ENCODE measurements at regions not wholly inside any gene's neighbourhood (a gene's known extent, or its start where the extent isn't known, plus 50 kb on each side); places are given as distances from the start of the nearest gene placed in this dataset.
"Not testable (repeated sequence)": the region's sequence is repeated elsewhere in the genome, so short reads cannot be mapped to it uniquely, and the experiment has no call there.

GRCh38 chr7:93810561-93810960 lies 80.0 kb downstream of the TFPI2 start:
- Histone ChIP-seq H3K27ac (no peak overlapping the region), H3K9me3 (replicated peaks in 1 of 11) (no peaks in the 10 kb centered on the region), H3K36me3 (no peaks in the 10 kb centered on the region)

GRCh38 chr7:93804726-93805125 lies 85.8 kb downstream of the TFPI2 start:
- H3K9ac ChIP-seq, result no peak overlapping the region
- no peaks in the 10 kb centered on the region for H3K36me3 ChIP-seq
- peaks cover 0 to 6% (median 0%) of the 10 kb centered on the region in 11 experiments; a peak in 1 of 22 replicates for H3K9me3 ChIP-seq (replicated peaks in 1 of 11)
- H4K20me1 ChIP-seq, result no peaks in the 10 kb centered on the region
- no peaks in the 10 kb centered on the region for H3K27me3 ChIP-seq
- no peak overlapping the region for H3K4me2 ChIP-seq
- no peak for TF ChIP-seq Cebpa-rat (IDR thresholded peaks at IDR 0.05)
- no peaks in the 10 kb centered on the region for H3K4me1 ChIP-seq
- H3K27ac ChIP-seq, result no peak overlapping the region
- H3K4me3 ChIP-seq, result no peak overlapping the region

More at GRCh38 chr7:93810561-93810960, 80.0 kb downstream of the TFPI2 start:
- H4K20me1 ChIP-seq, result no peaks in the 10 kb centered on the region
- H3K9ac ChIP-seq, result no peak overlapping the region
- H3K4me2 ChIP-seq, result no peak overlapping the region
- no peaks in the 10 kb centered on the region for H3K27me3 ChIP-seq
- H3K4me3 ChIP-seq, result no peak overlapping the region
- no peaks in the 10 kb centered on the region for H3K4me1 ChIP-seq
- TF ChIP-seq Cebpa-rat (IDR thresholded peaks at IDR 0.05), result no peak

- Histone ChIP-seq H3K27ac (no peak overlapping the region), H3K27me3 (no peaks in the 10 kb centered on the region), H3K9ac (no peak overlapping the region), H3K9me3 (replicated peaks in 1 of 11) (peaks cover 0 to 6% (median 0%) of the 10 kb centered on the region in 11 experiments; a peak in 1 of 22 replicates), H3K36me3 (no peaks in the 10 kb centered on the region), H3K4me1 (no peaks in the 10 kb centered on the region), H3K4me3 (no peak overlapping the region), H3K4me2 (no peak overlapping the region), H4K20me1 (no peaks in the 10 kb centered on the region)
- TF ChIP-seq Cebpa-rat (IDR thresholded peaks at IDR 0.05), result no peak
These were observed 90.7 kb downstream of the TFPI2 start for GRCh38 chr7:93799750-93800357.

- not testable (repeated sequence) for H3K4me2 ChIP-seq; H3K36me3 ChIP-seq; H3K4me1 ChIP-seq; H3K27ac ChIP-seq; H3K9me3 ChIP-seq (replicated peaks in 1 of 11); H3K27me3 ChIP-seq; H3K9ac ChIP-seq; H3K4me3 ChIP-seq; H4K20me1 ChIP-seq
These were observed 97.4 kb downstream of the TFPI2 start for GRCh38 chr7:93793084-93793697.

DNA sequence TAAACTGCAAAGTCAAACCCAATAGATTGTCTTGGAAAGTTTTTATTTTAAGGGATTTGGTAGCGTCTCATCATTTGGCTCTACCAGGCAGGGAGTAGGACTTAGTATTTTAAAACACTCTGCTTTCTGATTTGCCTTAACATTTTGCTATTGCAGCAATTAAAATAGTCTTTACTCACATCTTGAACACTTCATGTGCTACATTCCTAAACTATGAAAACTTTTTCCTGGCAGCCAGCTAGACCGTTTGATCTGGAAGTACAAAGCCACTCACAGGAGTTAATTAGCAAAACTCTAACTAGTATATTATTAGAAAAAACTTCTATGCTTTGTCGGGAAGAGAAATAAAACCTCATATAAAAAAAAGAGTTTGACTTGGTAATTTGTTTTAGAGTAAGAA lies 111.4 kb downstream of the TFPI2 start:
- Histone ChIP-seq H3K27ac (no peak overlapping the region), H3K36me3 (no peaks in the 10 kb centered on the region), H4K20me1 (no peaks in the 10 kb centered on the region), H3K4me1 (no peaks in the 10 kb centered on the region), H3K27me3 (no peaks in the 10 kb centered on the region), H3K9me3 (replicated peaks in 1 of 11) (no peaks in the 10 kb centered on the region), H3K4me3 (no peak overlapping the region), H3K4me2 (no peak overlapping the region), H3K9ac (no peak overlapping the region)
- no peak for TF ChIP-seq Cebpa-rat (IDR thresholded peaks at IDR 0.05)

- H3K27me3 ChIP-seq, result no peaks in the 10 kb centered on the region
- H4K20me1 ChIP-seq, result no peaks in the 10 kb centered on the region
- no peaks in the 10 kb centered on the region for H3K36me3 ChIP-seq
- no peaks in the 10 kb centered on the region for H3K9me3 ChIP-seq (replicated peaks in 1 of 11)
- no peak overlapping the region for H3K9ac ChIP-seq
- no peak overlapping the region for H3K27ac ChIP-seq
- H3K4me2 ChIP-seq, result no peak overlapping the region
- TF ChIP-seq Cebpa-rat (IDR thresholded peaks at IDR 0.05), result no peak
- H3K4me1 ChIP-seq, result no peaks in the 10 kb centered on the region
- no peak overlapping the region for H3K4me3 ChIP-seq
These were observed 112.2 kb downstream of the TFPI2 start for GRCh38 chr7:93778384-93778783.

- TF ChIP-seq Cebpa-rat (IDR thresholded peaks at IDR 0.05), result no peak
- H3K27me3 ChIP-seq, result no peaks in the 10 kb centered on the region
- H3K36me3 ChIP-seq, result no peaks in the 10 kb centered on the region
- H3K4me3 ChIP-seq, result no peak overlapping the region
- no peaks in the 10 kb centered on the region for H3K9me3 ChIP-seq (replicated peaks in 1 of 11)
- H3K27ac ChIP-seq, result no peak overlapping the region
- H4K20me1 ChIP-seq, result no peaks in the 10 kb centered on the region
- H3K4me1 ChIP-seq, result no peaks in the 10 kb centered on the region
- H3K4me2 ChIP-seq, result no peak overlapping the region
- no peak overlapping the region for H3K9ac ChIP-seq
These were observed 117.1 kb downstream of the TFPI2 start for GRCh38 chr7:93773446-93773845.

- TF ChIP-seq Cebpa-rat (IDR thresholded peaks at IDR 0.05), result no peak
- Histone ChIP-seq H3K36me3 (no peaks in the 10 kb centered on the region), H3K9ac (no peak overlapping the region), H3K4me3 (no peak overlapping the region), H4K20me1 (no peaks in the 10 kb centered on the region), H3K9me3 (replicated peaks in 1 of 11) (no peaks in the 10 kb centered on the region), H3K27me3 (no peaks in the 10 kb centered on the region), H3K27ac (no peak overlapping the region), H3K4me1 (no peaks in the 10 kb centered on the region), H3K4me2 (no peak overlapping the region)
These were observed 125.1 kb downstream of the TFPI2 start for GRCh38 chr7:93765475-93765874.

- no peak overlapping the region for H3K4me2 ChIP-seq
- no peak for TF ChIP-seq Cebpa-rat (IDR thresholded peaks at IDR 0.05)
- H3K27ac ChIP-seq, result no peak overlapping the region
- no peak overlapping the region for H3K9ac ChIP-seq
- no peaks in the 10 kb centered on the region for H3K36me3 ChIP-seq
- H3K27me3 ChIP-seq, result no peaks in the 10 kb centered on the region
- H3K9me3 ChIP-seq (replicated peaks in 1 of 11), result no peaks in the 10 kb centered on the region
- H4K20me1 ChIP-seq, result no peaks in the 10 kb centered on the region
- no peak overlapping the region for H3K4me3 ChIP-seq
- H3K4me1 ChIP-seq, result no peaks in the 10 kb centered on the region
These were observed 131.9 kb downstream of the TFPI2 start for GRCh38 chr7:93758631-93759030.

DNA sequence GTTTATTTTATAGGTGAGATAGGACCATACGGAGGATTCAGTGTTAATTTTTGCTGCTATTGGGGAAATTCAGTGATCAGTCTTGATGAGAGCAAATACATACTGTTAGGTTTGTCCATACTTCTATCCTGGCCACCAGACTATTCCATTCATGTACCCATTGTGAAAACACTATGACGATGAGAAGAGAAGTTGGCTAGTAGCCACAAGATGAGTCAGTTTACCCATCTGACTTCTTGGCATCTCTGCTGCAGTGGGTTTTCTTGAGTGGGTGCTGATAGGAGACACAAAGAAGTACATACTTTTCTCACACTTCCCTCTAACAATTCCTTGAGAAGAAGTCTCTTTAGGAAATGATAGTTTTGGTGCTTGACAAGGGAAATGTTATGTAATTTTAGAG lies 133.1 kb downstream of the TFPI2 start:
- H3K4me1 ChIP-seq, result no peaks in the 10 kb centered on the region
- H3K4me3 ChIP-seq, result no peak overlapping the region
- H3K27me3 ChIP-seq, result no peaks in the 10 kb centered on the region
- no peaks in the 10 kb centered on the region for H3K36me3 ChIP-seq
- no peak overlapping the region for H3K9ac ChIP-seq
- H3K9me3 ChIP-seq (replicated peaks in 1 of 11), result no peaks in the 10 kb centered on the region
- H3K4me2 ChIP-seq, result no peak overlapping the region
- H4K20me1 ChIP-seq, result no peaks in the 10 kb centered on the region
- TF ChIP-seq Cebpa-rat (IDR thresholded peaks at IDR 0.05), result no peak
- no peak overlapping the region for H3K27ac ChIP-seq

Measured in BLaER1 treated with 17β-estradiol and CSF1 and Interleukin-3, amounts not matched to agents 10 nM and 100 nM (cell line).